ENCODE measurements at regions not wholly inside any gene's neighbourhood (a gene's known extent, or its start where the extent isn't known, plus 50 kb on each side); places are given as distances from the start of the nearest gene placed in this dataset.

- FAIRE-seq: no peak
- H3K27me3 ChIP-seq (ENCODE audit: control insufficient read depth in 3 of 3, insufficient read depth in 3 of 3, low read length in 3 of 3): no peaks in the 10 kb centered on the region
- no peak overlapping the region for H3K27ac ChIP-seq (ENCODE audit: low read depth in 1 of 3, low read length in 2 of 3)
- no peaks in the 10 kb centered on the region for H3K4me1 ChIP-seq (ENCODE audit: control insufficient read depth in 3 of 3, insufficient read depth in 2 of 3, low read depth in 1 of 3, low read length in 2 of 3)
- peaks cover 0 to 10% of the 10 kb centered on the region in 2 donors for H3K9me3 ChIP-seq (ENCODE audit: control insufficient read depth in 2 of 2, insufficient read depth in 1 of 2, low read depth in 1 of 2, low read length in 1 of 2)
- 0% methylated on average over 1 of the region's 1 CpG for WGBS, 3 donors
- DNase-seq: no peak
- H3K36me3 ChIP-seq (ENCODE audit: control insufficient read depth in 3 of 3, insufficient read depth in 2 of 3, low read depth in 1 of 3, low read length in 3 of 3): no peaks in the 10 kb centered on the region
- H3K4me3 ChIP-seq (ENCODE audit: low read depth in 1 of 3, low read length in 3 of 3): no peak overlapping the region
Measured at GRCh38 chr2:192473331-192473730, 278.6 kb upstream of the TMEFF2 start.

DNA sequence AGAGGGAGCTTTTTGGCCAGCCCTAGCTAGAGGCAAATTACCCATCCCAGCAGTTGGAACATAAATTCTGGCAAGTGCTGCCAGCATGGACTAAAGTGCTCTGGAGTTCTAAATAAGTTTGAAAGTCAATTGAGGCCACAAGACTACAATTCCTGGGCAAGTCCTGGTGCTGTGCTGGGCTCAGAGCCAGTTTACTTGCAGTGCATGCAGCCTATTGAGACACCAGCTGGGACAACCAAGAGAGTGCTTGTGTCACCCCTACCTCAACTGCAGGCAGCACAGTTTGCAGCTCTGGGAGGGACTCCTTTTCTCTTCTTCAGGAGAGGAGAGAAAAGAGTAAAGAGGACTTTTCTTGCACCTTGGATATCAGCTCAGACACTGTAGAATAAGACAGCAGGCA lies 277.2 kb upstream of the TMEFF2 start:
- Histone ChIP-seq H3K27ac (ENCODE audit: low read depth in 1 of 3, low read length in 2 of 3) (no peak overlapping the region), H3K4me1 (ENCODE audit: control insufficient read depth in 3 of 3, insufficient read depth in 2 of 3, low read depth in 1 of 3, low read length in 2 of 3) (no peaks in the 10 kb centered on the region), H3K4me3 (ENCODE audit: low read depth in 1 of 3, low read length in 3 of 3) (no peak overlapping the region), H3K27me3 (ENCODE audit: control insufficient read depth in 3 of 3, insufficient read depth in 3 of 3, low read length in 3 of 3) (no peaks in the 10 kb centered on the region), H3K9me3 (ENCODE audit: control insufficient read depth in 2 of 2, insufficient read depth in 1 of 2, low read depth in 1 of 2, low read length in 1 of 2) (peaks cover 0 to 10% of the 10 kb centered on the region in 2 donors), H3K36me3 (ENCODE audit: control insufficient read depth in 3 of 3, insufficient read depth in 2 of 3, low read depth in 1 of 3, low read length in 3 of 3) (no peaks in the 10 kb centered on the region)
- FAIRE-seq: no peak
- no peak for DNase-seq

DNA sequence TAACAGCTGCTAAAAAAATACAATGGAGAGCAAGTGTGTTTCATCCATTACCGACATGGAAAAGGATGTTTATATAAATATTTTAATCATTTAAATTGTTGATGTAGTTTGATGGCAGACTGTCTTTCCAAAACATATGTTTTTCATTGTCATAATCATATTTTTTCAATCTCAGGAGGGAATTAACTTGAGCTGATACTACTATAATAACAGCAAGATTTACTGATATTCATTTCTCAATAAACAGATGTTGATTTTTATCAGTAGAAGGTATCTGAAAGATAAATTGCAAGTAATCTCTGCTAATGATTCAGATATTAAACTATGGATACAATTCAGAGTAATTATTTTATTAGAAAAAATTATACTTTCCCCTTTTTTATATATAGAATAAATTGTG lies 274.9 kb upstream of the TMEFF2 start:
- Histone ChIP-seq H3K4me1 (ENCODE audit: control insufficient read depth in 3 of 3, insufficient read depth in 2 of 3, low read depth in 1 of 3, low read length in 2 of 3) (no peaks in the 10 kb centered on the region), H3K27me3 (ENCODE audit: control insufficient read depth in 3 of 3, insufficient read depth in 3 of 3, low read length in 3 of 3) (no peaks in the 10 kb centered on the region), H3K27ac (ENCODE audit: low read depth in 1 of 3, low read length in 2 of 3) (no peak overlapping the region), H3K4me3 (ENCODE audit: low read depth in 1 of 3, low read length in 3 of 3) (no peak overlapping the region), H3K36me3 (ENCODE audit: control insufficient read depth in 3 of 3, insufficient read depth in 2 of 3, low read depth in 1 of 3, low read length in 3 of 3) (no peaks in the 10 kb centered on the region), H3K9me3 (ENCODE audit: control insufficient read depth in 2 of 2, insufficient read depth in 1 of 2, low read depth in 1 of 2, low read length in 1 of 2) (peaks cover 0 to 8% of the 10 kb centered on the region in 2 donors)
- 65 to 89% (median 82%) methylated on average over 1 of the region's 1 CpG for WGBS, 3 donors
- FAIRE-seq (no peak), DNase-seq (no peak)

DNA sequence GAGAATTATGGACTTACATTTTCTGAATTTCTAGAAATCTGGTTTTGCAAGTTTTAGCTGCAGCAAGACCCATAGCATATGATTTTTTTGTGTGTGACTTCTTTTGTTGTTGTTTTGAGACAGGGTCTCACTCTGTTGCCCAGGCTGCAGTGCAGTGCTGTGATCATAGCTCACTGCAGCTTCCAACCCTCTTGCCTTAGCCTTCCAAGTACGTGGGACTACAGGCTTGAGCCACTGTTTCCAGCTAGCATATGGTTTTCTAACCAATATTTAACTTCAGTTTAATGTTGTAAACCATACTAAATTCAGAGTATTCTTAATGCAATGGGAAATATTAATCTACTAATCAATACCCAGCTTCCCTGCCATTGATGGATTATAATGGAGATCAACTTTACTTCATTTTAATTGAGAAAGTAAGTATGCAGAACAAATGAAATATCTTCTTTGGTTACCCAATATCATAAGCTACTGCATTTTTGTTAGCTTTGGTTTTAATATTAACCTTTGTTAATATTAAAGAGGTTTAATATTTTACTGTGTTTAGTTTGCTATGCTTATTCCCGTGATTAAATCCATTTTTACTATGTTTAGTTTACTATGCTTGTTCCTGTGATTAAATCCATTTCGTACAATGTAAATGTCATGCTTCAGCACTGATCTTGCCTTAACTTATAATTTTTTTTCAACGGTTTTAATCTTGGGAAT lies 273.4 kb upstream of the TMEFF2 start:
- DNase-seq (no peak), FAIRE-seq (no peak)
- H3K36me3 ChIP-seq (ENCODE audit: control insufficient read depth in 3 of 3, insufficient read depth in 2 of 3, low read depth in 1 of 3, low read length in 3 of 3): no peaks in the 10 kb centered on the region
- H3K4me3 ChIP-seq (ENCODE audit: low read depth in 1 of 3, low read length in 3 of 3): no peak overlapping the region
- no peaks in the 10 kb centered on the region for H3K4me1 ChIP-seq (ENCODE audit: control insufficient read depth in 3 of 3, insufficient read depth in 2 of 3, low read depth in 1 of 3, low read length in 2 of 3)
- H3K27me3 ChIP-seq (ENCODE audit: control insufficient read depth in 3 of 3, insufficient read depth in 3 of 3, low read length in 3 of 3): no peaks in the 10 kb centered on the region
- H3K9me3 ChIP-seq (ENCODE audit: control insufficient read depth in 2 of 2, insufficient read depth in 1 of 2, low read depth in 1 of 2, low read length in 1 of 2): peaks cover 0 to 7% of the 10 kb centered on the region in 2 donors
- no peak overlapping the region for H3K27ac ChIP-seq (ENCODE audit: low read depth in 1 of 3, low read length in 2 of 3)
- WGBS, 3 donors: 38 to 55% (median 48%) methylated on average over 4 of the region's 4 CpGs

- no peaks in the 10 kb centered on the region for H3K9me3 ChIP-seq (ENCODE audit: control insufficient read depth in 2 of 2, insufficient read depth in 1 of 2, low read depth in 1 of 2, low read length in 1 of 2)
- FAIRE-seq (no peak), DNase-seq (no peak)
- H3K4me1 ChIP-seq (ENCODE audit: control insufficient read depth in 3 of 3, insufficient read depth in 2 of 3, low read depth in 1 of 3, low read length in 2 of 3): no peaks in the 10 kb centered on the region
- H3K27me3 ChIP-seq (ENCODE audit: control insufficient read depth in 3 of 3, insufficient read depth in 3 of 3, low read length in 3 of 3): no peaks in the 10 kb centered on the region
- H3K4me3 ChIP-seq (ENCODE audit: low read depth in 1 of 3, low read length in 3 of 3): no peak overlapping the region
- H3K27ac ChIP-seq (ENCODE audit: low read depth in 1 of 3, low read length in 2 of 3): no peak overlapping the region
- WGBS, 3 donors: 85 to 92% (median 88%) methylated on average over 1 of the region's 1 CpG
- no peaks in the 10 kb centered on the region for H3K36me3 ChIP-seq (ENCODE audit: control insufficient read depth in 3 of 3, insufficient read depth in 2 of 3, low read depth in 1 of 3, low read length in 3 of 3)
Measured at GRCh38 chr2:192465141-192465540, 270.4 kb upstream of the TMEFF2 start.

- 88 to 93% (median 92%) methylated on average over 1 of the region's 1 CpG for WGBS, 3 donors
- no peak for DNase-seq
- H3K36me3 ChIP-seq (ENCODE audit: control insufficient read depth in 3 of 3, insufficient read depth in 2 of 3, low read depth in 1 of 3, low read length in 3 of 3): no peaks in the 10 kb centered on the region
- H3K4me3 ChIP-seq (ENCODE audit: low read depth in 1 of 3, low read length in 3 of 3): no peak overlapping the region
- no peak overlapping the region for H3K27ac ChIP-seq (ENCODE audit: low read depth in 1 of 3, low read length in 2 of 3)
- no peaks in the 10 kb centered on the region for H3K4me1 ChIP-seq (ENCODE audit: control insufficient read depth in 3 of 3, insufficient read depth in 2 of 3, low read depth in 1 of 3, low read length in 2 of 3)
- no peaks in the 10 kb centered on the region for H3K9me3 ChIP-seq (ENCODE audit: control insufficient read depth in 2 of 2, insufficient read depth in 1 of 2, low read depth in 1 of 2, low read length in 1 of 2)
- FAIRE-seq: no peak
- no peaks in the 10 kb centered on the region for H3K27me3 ChIP-seq (ENCODE audit: control insufficient read depth in 3 of 3, insufficient read depth in 3 of 3, low read length in 3 of 3)
Measured at GRCh38 chr2:192459422-192459821, 264.7 kb upstream of the TMEFF2 start.

DNA sequence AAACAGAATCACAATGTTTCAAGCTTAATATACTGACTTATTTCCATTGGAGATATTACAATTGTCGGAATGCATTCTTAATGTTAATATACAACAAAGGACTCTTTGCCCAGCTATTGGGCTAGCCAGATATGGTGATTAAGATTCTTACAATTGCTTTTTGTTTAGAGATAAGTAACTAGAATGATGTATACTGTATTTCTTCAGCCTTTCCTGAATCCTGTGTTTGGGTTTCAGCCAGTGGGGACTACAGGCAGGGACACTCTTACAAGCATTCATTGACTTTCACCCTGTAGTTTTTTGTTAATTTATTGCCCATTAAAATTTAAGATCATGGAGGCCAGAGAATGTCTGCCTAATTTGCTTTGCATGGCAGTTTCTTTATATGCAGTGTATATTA lies 254.1 kb upstream of the TMEFF2 start:
- Histone ChIP-seq H3K27ac (ENCODE audit: low read depth in 1 of 3, low read length in 2 of 3) (no peak overlapping the region), H3K9me3 (ENCODE audit: control insufficient read depth in 2 of 2, insufficient read depth in 1 of 2, low read depth in 1 of 2, low read length in 1 of 2) (no peaks in the 10 kb centered on the region), H3K4me1 (ENCODE audit: control insufficient read depth in 3 of 3, insufficient read depth in 2 of 3, low read depth in 1 of 3, low read length in 2 of 3) (no peaks in the 10 kb centered on the region), H3K36me3 (ENCODE audit: control insufficient read depth in 3 of 3, insufficient read depth in 2 of 3, low read depth in 1 of 3, low read length in 3 of 3) (no peaks in the 10 kb centered on the region), H3K27me3 (ENCODE audit: control insufficient read depth in 3 of 3, insufficient read depth in 3 of 3, low read length in 3 of 3) (no peaks in the 10 kb centered on the region), H3K4me3 (ENCODE audit: low read depth in 1 of 3, low read length in 3 of 3) (no peak overlapping the region)
- no peak for DNase-seq
- 78 to 90% (median 80%) methylated on average over 1 of the region's 1 CpG for WGBS, 3 donors
- no peak for FAIRE-seq

DNA sequence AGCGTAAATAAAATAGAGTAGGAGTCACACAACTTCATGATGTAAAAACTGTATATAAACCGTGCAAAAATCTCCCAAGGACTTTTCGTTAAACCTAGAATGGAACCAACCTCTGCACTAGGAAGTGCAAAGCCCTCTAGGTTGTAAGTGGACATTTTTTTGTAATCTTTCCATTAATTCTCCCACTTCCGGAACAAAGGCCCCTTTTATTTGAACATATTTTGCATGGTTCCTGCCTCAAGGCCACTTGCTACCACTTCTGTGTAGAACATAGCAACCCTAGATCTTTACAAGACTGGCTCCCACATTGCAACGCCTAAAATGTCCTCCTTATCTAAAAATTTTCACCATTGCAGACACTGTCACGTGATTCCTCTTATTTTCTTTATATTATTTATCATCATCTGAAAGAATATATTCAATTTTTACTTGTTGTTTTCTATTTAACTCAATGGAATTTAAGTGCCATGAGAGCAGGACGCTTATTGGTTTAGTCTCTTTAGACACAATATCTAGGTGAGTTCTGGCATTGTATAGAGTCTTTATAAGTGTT lies 249.6 kb upstream of the TMEFF2 start:
- H3K4me3 ChIP-seq (ENCODE audit: low read depth in 1 of 3, low read length in 3 of 3): no peak overlapping the region
- DNase-seq (no peak), FAIRE-seq (no peak)
- no peaks in the 10 kb centered on the region for H3K36me3 ChIP-seq (ENCODE audit: control insufficient read depth in 3 of 3, insufficient read depth in 2 of 3, low read depth in 1 of 3, low read length in 3 of 3)
- no peaks in the 10 kb centered on the region for H3K27me3 ChIP-seq (ENCODE audit: control insufficient read depth in 3 of 3, insufficient read depth in 3 of 3, low read length in 3 of 3)
- H3K9me3 ChIP-seq (ENCODE audit: control insufficient read depth in 2 of 2, insufficient read depth in 1 of 2, low read depth in 1 of 2, low read length in 1 of 2): no peaks in the 10 kb centered on the region
- WGBS, 3 donors: 70 to 77% (median 72%) methylated on average over 7 of the region's 7 CpGs
- H3K4me1 ChIP-seq (ENCODE audit: control insufficient read depth in 3 of 3, insufficient read depth in 2 of 3, low read depth in 1 of 3, low read length in 2 of 3): no peaks in the 10 kb centered on the region
- H3K27ac ChIP-seq (ENCODE audit: low read depth in 1 of 3, low read length in 2 of 3): no peak overlapping the region

DNA sequence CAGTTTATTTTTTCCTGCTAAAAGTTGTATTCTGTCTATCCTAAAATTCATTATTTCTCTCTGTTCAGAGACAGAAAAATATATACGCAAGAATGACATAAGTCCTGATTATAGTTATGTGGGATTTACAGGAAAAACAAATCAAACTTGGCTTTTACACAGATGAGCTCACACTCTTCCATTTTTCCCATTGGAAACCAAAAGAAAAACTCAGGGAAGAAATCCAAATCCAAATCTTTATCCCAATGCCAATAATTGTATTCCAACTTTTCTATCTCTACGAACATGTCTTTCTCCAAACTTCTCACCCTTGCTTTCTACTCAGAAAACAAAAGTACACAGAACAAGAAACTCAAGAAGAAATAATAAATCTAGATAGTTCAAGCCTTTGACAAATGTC lies 249.1 kb upstream of the TMEFF2 start:
- FAIRE-seq (no peak), DNase-seq (no peak)
- 85 to 94% (median 92%) methylated on average over 2 of the region's 2 CpGs for WGBS, 3 donors
- no peaks in the 10 kb centered on the region for H3K36me3 ChIP-seq (ENCODE audit: control insufficient read depth in 3 of 3, insufficient read depth in 2 of 3, low read depth in 1 of 3, low read length in 3 of 3)
- no peak overlapping the region for H3K4me3 ChIP-seq (ENCODE audit: low read depth in 1 of 3, low read length in 3 of 3)
- no peaks in the 10 kb centered on the region for H3K4me1 ChIP-seq (ENCODE audit: control insufficient read depth in 3 of 3, insufficient read depth in 2 of 3, low read depth in 1 of 3, low read length in 2 of 3)
- H3K27me3 ChIP-seq (ENCODE audit: control insufficient read depth in 3 of 3, insufficient read depth in 3 of 3, low read length in 3 of 3): no peaks in the 10 kb centered on the region
- H3K27ac ChIP-seq (ENCODE audit: low read depth in 1 of 3, low read length in 2 of 3): no peak overlapping the region
- H3K9me3 ChIP-seq (ENCODE audit: control insufficient read depth in 2 of 2, insufficient read depth in 1 of 2, low read depth in 1 of 2, low read length in 1 of 2): no peaks in the 10 kb centered on the region

All from small intestine (tissue), 7 donors.